C4-2B (cell line): ENCODE measurements at regions not wholly inside any gene's neighbourhood (a gene's known extent, or its start where the extent isn't known, plus 50 kb on each side); places are given as distances from the start of the nearest gene placed in this dataset.

Experiments used
- ZFX ChIP-seq: fragments of 450-650 bp; IDR thresholded peaks from 2 replicates; pipeline ENCODE4 v1.6.1; 2017
- TF ChIP-seq, protein P1 (sequence below): fragments of 450-650 bp; conservative IDR thresholded peaks from 2 replicates; pipeline ENCODE4 v1.5.1; 2017; ENCODE audit warnings: mild to moderate bottlenecking

- TF ChIP-seq, protein P1, sequence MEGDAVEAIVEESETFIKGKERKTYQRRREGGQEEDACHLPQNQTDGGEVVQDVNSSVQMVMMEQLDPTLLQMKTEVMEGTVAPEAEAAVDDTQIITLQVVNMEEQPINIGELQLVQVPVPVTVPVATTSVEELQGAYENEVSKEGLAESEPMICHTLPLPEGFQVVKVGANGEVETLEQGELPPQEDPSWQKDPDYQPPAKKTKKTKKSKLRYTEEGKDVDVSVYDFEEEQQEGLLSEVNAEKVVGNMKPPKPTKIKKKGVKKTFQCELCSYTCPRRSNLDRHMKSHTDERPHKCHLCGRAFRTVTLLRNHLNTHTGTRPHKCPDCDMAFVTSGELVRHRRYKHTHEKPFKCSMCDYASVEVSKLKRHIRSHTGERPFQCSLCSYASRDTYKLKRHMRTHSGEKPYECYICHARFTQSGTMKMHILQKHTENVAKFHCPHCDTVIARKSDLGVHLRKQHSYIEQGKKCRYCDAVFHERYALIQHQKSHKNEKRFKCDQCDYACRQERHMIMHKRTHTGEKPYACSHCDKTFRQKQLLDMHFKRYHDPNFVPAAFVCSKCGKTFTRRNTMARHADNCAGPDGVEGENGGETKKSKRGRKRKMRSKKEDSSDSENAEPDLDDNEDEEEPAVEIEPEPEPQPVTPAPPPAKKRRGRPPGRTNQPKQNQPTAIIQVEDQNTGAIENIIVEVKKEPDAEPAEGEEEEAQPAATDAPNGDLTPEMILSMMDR, result no peak
- no peak for TF ChIP-seq ZFX
Measured at GRCh38 chr12:87756721-87757120, 272.5 kb downstream of the C12orf50 start.
